Hepatocyte (in vitro differentiated cells): ENCODE measurements at regions not wholly inside any gene's neighbourhood (a gene's known extent, or its start where the extent isn't known, plus 50 kb on each side); places are given as distances from the start of the nearest gene placed in this dataset.

ENCODE experiments used
- CTCF ChIP-seq: fragments of 200-600 bp; sonication (generic); IDR thresholded peaks from 2 replicates; pipeline ENCODE4 v1.5.1; 2016; ENCODE audit warnings: antibody characterized with exemption, mild to moderate bottlenecking; ENCODE audit not compliant: poor library complexity
- EZH2 ChIP-seq: fragments of 200-600 bp; sonication (generic); IDR thresholded peaks from 2 replicates; pipeline ENCODE4 v1.6.1; 2016; ENCODE audit warnings: antibody characterized with exemption, mild to moderate bottlenecking, borderline replicate concordance

- TF ChIP-seq CTCF (no peak), EZH2 (no peak)
Observed at GRCh38 chr1:87791931-87792740, 463.5 kb downstream of the LMO4 start.
